ENCODE measurements at regions not wholly inside any gene's neighbourhood (a gene's known extent, or its start where the extent isn't known, plus 50 kb on each side); places are given as distances from the start of the nearest gene placed in this dataset.

- H4K20me1 ChIP-seq (ENCODE audit: control insufficient read depth, extremely low read depth, insufficient read depth, low read length) = no peaks in the 10 kb centered on the region
- TF ChIP-seq EZH2 (IDR thresholded peaks at IDR 0.05; ENCODE audit: low read length, missing control alignments) = no peak
- TF ChIP-seq CTCF (conservative IDR thresholded peaks at IDR 0.05 in 1 of 2, IDR thresholded peaks at IDR 0.05 in 1 of 2; ENCODE audit: low read depth in 1 of 2, low read length in 2 of 2) = no peak
- no peaks in the 10 kb centered on the region for H3K9me3 ChIP-seq (ENCODE audit: control insufficient read depth, insufficient read depth, low read depth, low read length)
- H3K9ac ChIP-seq (ENCODE audit: insufficient read depth, low read length) = no peak overlapping the region
- peak in 1 of 2 donors; percentile 25 for DNase-seq (ENCODE audit: low read depth in 2 of 2)
- H3K27ac ChIP-seq (ENCODE audit: insufficient read depth, low read length) = no peak overlapping the region
- no peaks in the 10 kb centered on the region for H3K36me3 ChIP-seq (ENCODE audit: control insufficient read depth, insufficient read depth, low read length)
- H3K27me3 ChIP-seq (ENCODE audit: control insufficient read depth, insufficient read depth, low read length) = no peaks in the 10 kb centered on the region
- no peak overlapping the region for H3K4me3 ChIP-seq (replicated peaks in 1 of 4; ENCODE audit: control extremely low read depth in 1 of 4, insufficient read depth in 1 of 4, low read depth in 3 of 4, low read length in 4 of 4)
- H3K79me2 ChIP-seq (ENCODE audit: control insufficient read depth, insufficient read depth, low read length) = no peaks in the 10 kb centered on the region
- peaks cover 3% of the 10 kb centered on the region for H3K4me1 ChIP-seq (ENCODE audit: control insufficient read depth, extremely low read depth, insufficient read depth, low read length)
- peak overlapping the region; percentile 13 for H2AFZ ChIP-seq (ENCODE audit: low read length)
- H3K4me2 ChIP-seq (ENCODE audit: extremely low read depth, insufficient read depth, low read length) = peak overlapping the region; percentile 5
Observed at GRCh38 chr1:55640708-55641473, 425.7 kb upstream of the USP24 start.

DNA sequence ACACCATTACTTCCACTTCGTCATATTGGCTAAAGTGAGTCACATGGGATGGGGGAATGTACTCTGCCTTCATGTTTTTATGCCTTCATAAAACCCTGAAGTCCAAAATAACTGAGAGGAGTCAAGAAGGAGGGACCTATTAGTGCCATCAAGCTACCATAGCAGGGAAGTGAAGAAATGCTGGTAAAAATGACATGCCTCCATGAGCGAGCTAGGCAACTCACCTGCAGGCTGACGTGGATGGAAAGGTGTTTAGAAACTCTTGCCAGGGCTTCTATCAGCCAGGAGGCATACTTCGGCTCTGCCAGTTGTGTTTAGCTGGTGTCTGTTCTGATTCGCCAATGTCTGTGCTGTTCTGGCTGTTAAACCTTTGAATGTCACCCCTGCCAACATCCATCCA, 424.4 kb upstream of the USP24 start:
- Histone ChIP-seq H3K9ac (ENCODE audit: insufficient read depth, low read length) (no peak overlapping the region), H3K9me3 (ENCODE audit: control insufficient read depth, insufficient read depth, low read depth, low read length) (no peaks in the 10 kb centered on the region), H4K20me1 (ENCODE audit: control insufficient read depth, extremely low read depth, insufficient read depth, low read length) (no peaks in the 10 kb centered on the region), H3K27ac (ENCODE audit: insufficient read depth, low read length) (no peak overlapping the region), H3K4me3 (replicated peaks in 1 of 4; ENCODE audit: control extremely low read depth in 1 of 4, insufficient read depth in 1 of 4, low read depth in 3 of 4, low read length in 4 of 4) (no peak overlapping the region), H3K27me3 (ENCODE audit: control insufficient read depth, insufficient read depth, low read length) (no peaks in the 10 kb centered on the region), H3K4me2 (ENCODE audit: extremely low read depth, insufficient read depth, low read length) (no peak overlapping the region), H3K36me3 (ENCODE audit: control insufficient read depth, insufficient read depth, low read length) (no peaks in the 10 kb centered on the region), H2AFZ (ENCODE audit: low read length) (no peak overlapping the region), H3K4me1 (ENCODE audit: control insufficient read depth, extremely low read depth, insufficient read depth, low read length) (peaks cover 9% of the 10 kb centered on the region), H3K79me2 (ENCODE audit: control insufficient read depth, insufficient read depth, low read length) (no peaks in the 10 kb centered on the region)
- TF ChIP-seq EZH2 (IDR thresholded peaks at IDR 0.05; ENCODE audit: low read length, missing control alignments) = no peak
- TF ChIP-seq CTCF (conservative IDR thresholded peaks at IDR 0.05 in 1 of 2, IDR thresholded peaks at IDR 0.05 in 1 of 2; ENCODE audit: low read depth in 1 of 2, low read length in 2 of 2) = no peak
- no peak for DNase-seq (ENCODE audit: low read depth in 2 of 2)

GRCh38 chr1:55639051-55639450, 423.9 kb upstream of the USP24 start:
- Histone ChIP-seq H3K36me3 (ENCODE audit: control insufficient read depth, insufficient read depth, low read length) (no peaks in the 10 kb centered on the region), H3K9ac (ENCODE audit: insufficient read depth, low read length) (no peak overlapping the region), H3K9me3 (ENCODE audit: control insufficient read depth, insufficient read depth, low read depth, low read length) (no peaks in the 10 kb centered on the region), H3K4me2 (ENCODE audit: extremely low read depth, insufficient read depth, low read length) (no peak overlapping the region), H2AFZ (ENCODE audit: low read length) (no peak overlapping the region), H3K27me3 (ENCODE audit: control insufficient read depth, insufficient read depth, low read length) (no peaks in the 10 kb centered on the region), H3K4me1 (ENCODE audit: control insufficient read depth, extremely low read depth, insufficient read depth, low read length) (peaks cover 12% of the 10 kb centered on the region), H4K20me1 (ENCODE audit: control insufficient read depth, extremely low read depth, insufficient read depth, low read length) (no peaks in the 10 kb centered on the region), H3K79me2 (ENCODE audit: control insufficient read depth, insufficient read depth, low read length) (no peaks in the 10 kb centered on the region), H3K4me3 (replicated peaks in 1 of 4; ENCODE audit: control extremely low read depth in 1 of 4, insufficient read depth in 1 of 4, low read depth in 3 of 4, low read length in 4 of 4) (no peak overlapping the region), H3K27ac (ENCODE audit: insufficient read depth, low read length) (no peak overlapping the region)
- DNase-seq (ENCODE audit: low read depth in 2 of 2) = no peak
- TF ChIP-seq EZH2 (IDR thresholded peaks at IDR 0.05; ENCODE audit: low read length, missing control alignments) (no peak), CTCF (conservative IDR thresholded peaks at IDR 0.05 in 1 of 2, IDR thresholded peaks at IDR 0.05 in 1 of 2; ENCODE audit: low read depth in 1 of 2, low read length in 2 of 2) (no peak)
